OCI-LY3 (cell line): ENCODE measurements at regions not wholly inside any gene's neighbourhood (a gene's known extent, or its start where the extent isn't known, plus 50 kb on each side); places are given as distances from the start of the nearest gene placed in this dataset.

ENCODE experiments used
- EZH2phosphoT487 ChIP-seq: fragments of 200-600 bp; shearing (Covaris generic); IDR thresholded peaks from 2 replicates; pipeline ENCODE4 v1.6.1; 2018; ENCODE audit warnings: antibody characterized with exemption, mixed run types, low read depth
- TF ChIP-seq, protein P1 (sequence below): fragments of 200-600, 300-600 bp; sonication (generic); IDR thresholded peaks from 2 replicates; pipeline ENCODE4 v1.5.1; 2014; ENCODE audit warnings: antibody characterized with exemption, low read length, low read depth

DNA sequence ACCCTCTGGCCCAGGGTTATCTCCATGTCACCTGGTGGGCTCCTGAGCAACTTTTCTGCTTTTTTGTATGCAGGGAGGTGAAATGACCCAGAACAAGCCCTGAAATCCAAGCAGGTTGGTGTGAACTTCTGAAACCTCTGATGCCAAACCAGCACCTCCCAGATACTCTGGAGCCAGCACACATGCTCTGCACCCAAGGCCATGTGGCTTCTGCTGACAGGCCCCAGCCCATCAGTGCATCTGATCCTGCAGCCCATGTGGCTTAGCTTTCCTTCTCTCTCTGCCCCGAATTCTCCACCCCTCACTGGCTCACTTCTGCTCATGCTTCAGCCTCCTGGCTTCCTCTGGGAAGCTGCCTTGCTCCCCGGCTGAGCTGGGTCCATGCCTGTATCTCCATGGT, 59.3 kb upstream of the RPS6KA2 start:
- TF ChIP-seq, protein P1, sequence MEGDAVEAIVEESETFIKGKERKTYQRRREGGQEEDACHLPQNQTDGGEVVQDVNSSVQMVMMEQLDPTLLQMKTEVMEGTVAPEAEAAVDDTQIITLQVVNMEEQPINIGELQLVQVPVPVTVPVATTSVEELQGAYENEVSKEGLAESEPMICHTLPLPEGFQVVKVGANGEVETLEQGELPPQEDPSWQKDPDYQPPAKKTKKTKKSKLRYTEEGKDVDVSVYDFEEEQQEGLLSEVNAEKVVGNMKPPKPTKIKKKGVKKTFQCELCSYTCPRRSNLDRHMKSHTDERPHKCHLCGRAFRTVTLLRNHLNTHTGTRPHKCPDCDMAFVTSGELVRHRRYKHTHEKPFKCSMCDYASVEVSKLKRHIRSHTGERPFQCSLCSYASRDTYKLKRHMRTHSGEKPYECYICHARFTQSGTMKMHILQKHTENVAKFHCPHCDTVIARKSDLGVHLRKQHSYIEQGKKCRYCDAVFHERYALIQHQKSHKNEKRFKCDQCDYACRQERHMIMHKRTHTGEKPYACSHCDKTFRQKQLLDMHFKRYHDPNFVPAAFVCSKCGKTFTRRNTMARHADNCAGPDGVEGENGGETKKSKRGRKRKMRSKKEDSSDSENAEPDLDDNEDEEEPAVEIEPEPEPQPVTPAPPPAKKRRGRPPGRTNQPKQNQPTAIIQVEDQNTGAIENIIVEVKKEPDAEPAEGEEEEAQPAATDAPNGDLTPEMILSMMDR, result no peak
- TF ChIP-seq EZH2phosphoT487, result no peak
